HCT116 (cell line): ENCODE measurements at regions not wholly inside any gene's neighbourhood (a gene's known extent, or its start where the extent isn't known, plus 50 kb on each side); places are given as distances from the start of the nearest gene placed in this dataset.
"Not testable (repeated sequence)": the region's sequence is repeated elsewhere in the genome, so short reads cannot be mapped to it uniquely, and the experiment has no call there.

Source experiments
- ATAC-seq: fragments of 200-7000 bp; cut with Tn5 transposase; 2 replicates; pipeline ENCODE4 v1.9.1; 2020; ENCODE audit warnings: mild to moderate bottlenecking, moderate library complexity
- BruUV-seq: library from RNA; stranded (reverse); fragments of 400-500 nt; replicated peaks from 2 replicates; lab custom pipeline; 2021; lab: Mats Ljungman, UMichigan
- CTCF ChIA-PET: fragments of 300-600 bp; sonication (Branson Sonifier 250); formaldehyde crosslinking; loops from one replicate; lab custom pipeline; 2021; ENCODE audit warnings: antibody characterized with exemption; lab: Charles Lee
- POLR2A ChIA-PET: fragments of 300-600, 350-600 bp; sonication (Branson Sonifier 250); formaldehyde crosslinking; loops from one replicate; lab custom pipeline; 2021; ENCODE audit warnings: antibody characterized with exemption; lab: Charles Lee
- RAD21 ChIA-PET, 2 experiments: fragments of 300-600 bp; sonication (Branson Sonifier 250); formaldehyde crosslinking; loops; one replicate each; lab custom pipeline; 2023; ENCODE audit warnings: low total read pairs in 2 of 2; ENCODE audit not compliant: uncharacterized antibody in 2 of 2, unreplicated experiment in 2 of 2, low non-redundant PET in 1 of 2; lab: Charles Lee
- DNase-seq: peaks from one replicate; pipeline ENCODE4 v3.0.0-alpha.2; 2010; ENCODE audit warnings: low read depth, low spot score
- H2AFZ ChIP-seq: fragments of 200-600 bp; shearing (Covaris generic), sonication (generic); 2 replicates; pipeline ENCODE4 v1.6.1; 2017; ENCODE audit warnings: low read depth, mixed run types, mixed read lengths, antibody characterized with exemption, low read length; ENCODE audit not compliant: poor library complexity, severe bottlenecking
- H3K27ac ChIP-seq: 2 replicates; pipeline ENCODE4 v1.5.1; 2012; ENCODE audit warnings: low read depth, low read length
- H3K27me3 ChIP-seq: fragments of 200-600 bp; sonication (generic); 2 replicates; pipeline ENCODE4 v1.6.1; 2016; ENCODE audit warnings: mixed run types, low read length, mixed read lengths; ENCODE audit not compliant: insufficient read depth
- H3K36me3 ChIP-seq, 2 experiments: fragments of 200-500 bp in 1 of 2; fragments of 200-600 bp in 1 of 2; sonication (Bioruptor generic) in 1 of 2; sonication (generic) in 1 of 2; 2 replicates each; pipeline versions ENCODE4 v1.5.1 to v1.6.1; 2014 to 2016; ENCODE audit warnings: low read length in 2 of 2, inconsistent platforms in 1 of 2, mixed read lengths in 1 of 2, mixed run types in 1 of 2; ENCODE audit not compliant: insufficient read depth in 2 of 2, control insufficient read depth in 1 of 2
- H3K4me1 ChIP-seq, 2 experiments: fragments of 200-600 bp in 1 of 2; sonication (generic) in 1 of 2; 2 replicates each; pipeline versions ENCODE4 v1.5.1 to v1.6.1; 2012 to 2017; ENCODE audit warnings: low read length in 2 of 2, inconsistent platforms in 1 of 2, mild to moderate bottlenecking in 1 of 2, mixed read lengths in 1 of 2, mixed run types in 1 of 2, moderate library complexity in 1 of 2; ENCODE audit not compliant: insufficient read depth in 2 of 2, control insufficient read depth in 1 of 2
- H3K4me2 ChIP-seq: fragments of 200-600 bp; sonication (generic); 2 replicates; pipeline ENCODE4 v1.6.1; 2017; ENCODE audit warnings: mixed run types, low read length, mixed read lengths
- H3K4me3 ChIP-seq, 2 experiments: fragments of 200-600 bp in 1 of 2; sonication (generic) in 1 of 2; replicated peaks in 1 of 2; 2 replicates each; pipeline ENCODE4 v1.5.1; 2011 to 2016; ENCODE audit warnings: low read length in 2 of 2, control low read depth in 1 of 2, low read depth in 1 of 2, mild to moderate bottlenecking in 1 of 2, mixed read lengths in 1 of 2, mixed run types in 1 of 2
- H3K79me2 ChIP-seq: fragments of 200-600 bp; sonication (generic); 2 replicates; pipeline ENCODE4 v1.6.1; 2017; ENCODE audit warnings: mild to moderate bottlenecking, mixed run types, low read length, moderate library complexity, mixed read lengths; ENCODE audit not compliant: insufficient read depth
- H3K9ac ChIP-seq: fragments of 200-600 bp; sonication (generic); 2 replicates; pipeline ENCODE4 v1.6.1; 2016; ENCODE audit warnings: low read length, mixed read lengths
- H3K9me2 ChIP-seq: fragments of 200-600 bp; sonication (generic), shearing (Covaris generic); 2 replicates; pipeline ENCODE4 v1.6.1; 2017; ENCODE audit warnings: mixed run types, mild to moderate bottlenecking, moderate library complexity; ENCODE audit not compliant: insufficient read depth
- H3K9me3 ChIP-seq, 2 experiments: fragments of 200-500 bp in 1 of 2; fragments of 200-600 bp in 1 of 2; sonication (Bioruptor generic) in 1 of 2; sonication (generic) in 1 of 2; 2 replicates each; pipeline ENCODE4 v1.6.1; 2014 to 2017; ENCODE audit warnings: low read length in 2 of 2, mixed read lengths in 2 of 2, inconsistent platforms in 1 of 2, low read depth in 1 of 2, mild to moderate bottlenecking in 1 of 2, mixed run types in 1 of 2, moderate library complexity in 1 of 2; ENCODE audit not compliant: control insufficient read depth in 1 of 2, insufficient read depth in 1 of 2
- H4K20me1 ChIP-seq: fragments of 200-600 bp; sonication (generic), shearing (Covaris generic); 2 replicates; pipeline ENCODE4 v1.6.1; 2017; ENCODE audit warnings: mixed run types, mild to moderate bottlenecking, moderate library complexity; ENCODE audit not compliant: insufficient read depth
- CEBPB ChIP-seq: IDR thresholded peaks from 2 replicates; pipeline ENCODE4 v1.6.1; 2012; ENCODE audit warnings: low read depth
- EZH2 ChIP-seq: fragments of 200-600 bp; sonication (generic); IDR thresholded peaks from 2 replicates; pipeline ENCODE4 v1.6.1; 2017; ENCODE audit warnings: antibody characterized with exemption, mixed run types
- MAX ChIP-seq: IDR thresholded peaks from 2 replicates; pipeline ENCODE4 v1.6.1; 2012
- POLR2A ChIP-seq: IDR thresholded peaks from 2 replicates; pipeline ENCODE4 v1.7.0; 2011; ENCODE audit warnings: borderline replicate concordance; ENCODE audit not compliant: insufficient read depth, insufficient read length; ENCODE audit errors: extremely low read depth
- SIN3A ChIP-seq: IDR thresholded peaks from 2 replicates; pipeline ENCODE4 v1.6.1; 2012; ENCODE audit warnings: low read depth
- SP1 ChIP-seq: IDR thresholded peaks from 2 replicates; pipeline ENCODE4 v1.6.1; 2012; ENCODE audit warnings: low read depth
- ZFX ChIP-seq: fragments of 450-650 bp; IDR thresholded peaks from 2 replicates; pipeline ENCODE4 v1.6.1; 2017
- ZNF274 ChIP-seq: fragments of 200-500 bp; sonication (Bioruptor generic); IDR thresholded peaks from 2 replicates; pipeline ENCODE4 v1.6.1; 2014; ENCODE audit warnings: mild to moderate bottlenecking, low read depth, low read length, inconsistent platforms
- intact Hi-C: fragments of 100-400 bp; cut with micrococcal nuclease; formaldehyde crosslinking; loops from 2 replicates; pipeline ENCODE4 v1.10.0; 2022

- CTCF ChIA-PET: no interaction called here
- H3K79me2 ChIP-seq: no peaks in the 10 kb centered on the region
- H3K9ac ChIP-seq: no peak overlapping the region
- H2AFZ ChIP-seq: no peak overlapping the region
- H4K20me1 ChIP-seq: no peaks in the 10 kb centered on the region
- DNase-seq (no peak), ATAC-seq (no peak)
- H3K4me1 ChIP-seq: no peaks in the 10 kb centered on the region
- no peak overlapping the region for H3K4me2 ChIP-seq
- no peak for TF ChIP-seq CEBPB
- no peak for TF ChIP-seq EZH2
- no peak for TF ChIP-seq POLR2A
- no peak for TF ChIP-seq MAX
- POLR2A ChIA-PET: no interaction called here
- intact Hi-C loops: no loop called here
- peaks cover 4 to 8% of the 10 kb centered on the region in 2 experiments; a peak in 3 of 4 replicates for H3K9me3 ChIP-seq
- no TSS peak for BruUV-seq
- H3K4me3 ChIP-seq: no peak overlapping the region
- no peaks in the 10 kb centered on the region for H3K9me2 ChIP-seq
- H3K36me3 ChIP-seq: no peaks in the 10 kb centered on the region
- no peaks in the 10 kb centered on the region for H3K27me3 ChIP-seq
- no peak overlapping the region for H3K27ac ChIP-seq
- RAD21 ChIA-PET: no interaction called here
These were observed 452.9 kb downstream of the JRKL start for GRCh38 chr11:96842731-96843130.

GRCh38 chr11:96854425-96854824 lies 464.6 kb downstream of the JRKL start:
- intact Hi-C loops: no loop called here
- DNase-seq: no peak
- TF ChIP-seq POLR2A (no peak), SIN3A (no peak), ZFX (no peak), ZNF274 (no peak), SP1 (no peak)

GRCh38 chr11:96861722-96862121 lies 471.9 kb downstream of the JRKL start:
- H2AFZ ChIP-seq, H3K9me2 ChIP-seq, POLR2A ChIA-PET, H3K36me3 ChIP-seq, CTCF ChIA-PET, BruUV-seq, DNase-seq, H3K9me3 ChIP-seq, H3K4me1 ChIP-seq, RAD21 ChIA-PET, intact Hi-C loops, H3K27me3 ChIP-seq, H4K20me1 ChIP-seq, H3K9ac ChIP-seq, H3K4me3 ChIP-seq, H3K27ac ChIP-seq, ATAC-seq, H3K4me2 ChIP-seq, H3K79me2 ChIP-seq: not testable (repeated sequence)

More at GRCh38 chr11:96854425-96854824, 464.6 kb downstream of the JRKL start:
- Histone ChIP-seq H2AFZ (no peak overlapping the region), H3K4me1 (no peaks in the 10 kb centered on the region), H3K4me2 (no peak overlapping the region), H4K20me1 (no peaks in the 10 kb centered on the region), H3K9me2 (no peaks in the 10 kb centered on the region), H3K4me3 (no peak overlapping the region), H3K27ac (no peak overlapping the region), H3K27me3 (no peaks in the 10 kb centered on the region), H3K9me3 (peaks cover 0 to 6% of the 10 kb centered on the region in 2 experiments; a peak in 1 of 4 replicates), H3K36me3 (no peaks in the 10 kb centered on the region; a peak in 1 of 4 replicates), H3K9ac (no peak overlapping the region), H3K79me2 (no peaks in the 10 kb centered on the region)
- no TSS peak for BruUV-seq
- no peak for ATAC-seq
- CTCF ChIA-PET: no interaction called here
- POLR2A ChIA-PET: no interaction called here
- RAD21 ChIA-PET: no interaction called here
